ENCODE measurements at regions not wholly inside any gene's neighbourhood (a gene's known extent, or its start where the extent isn't known, plus 50 kb on each side); places are given as distances from the start of the nearest gene placed in this dataset.

DNA sequence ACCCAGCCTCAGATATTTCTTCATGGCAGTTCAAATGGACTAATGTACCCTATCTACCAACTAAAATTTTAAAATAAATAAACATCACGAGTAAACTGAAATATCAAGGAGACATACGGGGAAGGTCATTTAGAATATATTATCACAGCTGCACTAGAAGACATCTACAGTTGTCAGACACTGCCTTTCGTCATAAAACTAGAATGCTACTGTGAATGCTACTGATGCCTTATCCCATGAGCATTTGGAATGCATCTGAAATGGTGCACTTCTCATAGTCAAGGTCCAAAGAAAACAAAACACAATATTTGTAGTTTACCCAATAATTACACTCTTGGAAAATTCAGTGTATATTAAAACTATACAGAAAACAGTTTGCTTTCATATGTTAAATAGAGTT lies 165.2 kb downstream of the MREG start:
- Mint-ChIP-seq H3K4me1 (peaks cover 14% of the 10 kb centered on the region), H3K4me3 (no peak overlapping the region), H3K27me3 (no peaks in the 10 kb centered on the region), H3K27ac (no peak overlapping the region), H3K9me3 (ENCODE audit: insufficient read depth) (no peaks in the 10 kb centered on the region)
- Histone ChIP-seq H3K27me3 (replicated peaks in 1 of 4; ENCODE audit: control extremely low read depth in 1 of 4, control insufficient read depth in 3 of 4, insufficient read depth in 4 of 4, low read length in 3 of 4) (peaks cover 0 to 3% (median 0%) of the 10 kb centered on the region in 4 experiments), H3K79me2 (ENCODE audit: control insufficient read depth, insufficient read depth, low read length) (no peaks in the 10 kb centered on the region), H3K9ac (ENCODE audit: low read length) (no peak overlapping the region), H3K4me1 (ENCODE audit: control insufficient read depth in 2 of 2, insufficient read depth in 2 of 2, low read length in 2 of 2) (peaks cover 4 to 10% of the 10 kb centered on the region in 2 donors), H4K20me1 (ENCODE audit: control insufficient read depth, insufficient read depth, low read length, poor library complexity, severe bottlenecking) (no peaks in the 10 kb centered on the region), H3K9me3 (ENCODE audit: control extremely low read depth in 1 of 3, control insufficient read depth in 2 of 3, insufficient read depth in 1 of 3, low read length in 2 of 3) (peaks cover 0 to 5% (median 2%) of the 10 kb centered on the region in 3 donors), H3K4me3 (ENCODE audit: control extremely low read depth in 1 of 5, extremely low read depth in 1 of 5, insufficient read depth in 1 of 5, low read depth in 2 of 5, low read length in 4 of 5) (no peak overlapping the region), H3K36me3 (replicated peaks in 1 of 2; ENCODE audit: control extremely low read depth in 1 of 2, control insufficient read depth in 1 of 2, extremely low read depth in 1 of 2, insufficient read depth in 2 of 2, low read length in 1 of 2) (no peaks in the 10 kb centered on the region), H2AFZ (ENCODE audit: insufficient read depth, low read depth, low read length, poor library complexity, severe bottlenecking) (no peak overlapping the region), H3K27ac (ENCODE audit: low read length in 2 of 2) (no peak overlapping the region), H3K4me2 (replicated peaks; ENCODE audit: low read depth, low read length, poor library complexity, severe bottlenecking) (no peak overlapping the region)
- WGBS (ENCODE audit: insufficient coverage), result no CpG with 5 or more reads among the region's 3 CpGs
- POLR2A ChIA-PET, result no interaction called here
- DNase-seq, result no peak
- TF ChIP-seq, protein P1, sequence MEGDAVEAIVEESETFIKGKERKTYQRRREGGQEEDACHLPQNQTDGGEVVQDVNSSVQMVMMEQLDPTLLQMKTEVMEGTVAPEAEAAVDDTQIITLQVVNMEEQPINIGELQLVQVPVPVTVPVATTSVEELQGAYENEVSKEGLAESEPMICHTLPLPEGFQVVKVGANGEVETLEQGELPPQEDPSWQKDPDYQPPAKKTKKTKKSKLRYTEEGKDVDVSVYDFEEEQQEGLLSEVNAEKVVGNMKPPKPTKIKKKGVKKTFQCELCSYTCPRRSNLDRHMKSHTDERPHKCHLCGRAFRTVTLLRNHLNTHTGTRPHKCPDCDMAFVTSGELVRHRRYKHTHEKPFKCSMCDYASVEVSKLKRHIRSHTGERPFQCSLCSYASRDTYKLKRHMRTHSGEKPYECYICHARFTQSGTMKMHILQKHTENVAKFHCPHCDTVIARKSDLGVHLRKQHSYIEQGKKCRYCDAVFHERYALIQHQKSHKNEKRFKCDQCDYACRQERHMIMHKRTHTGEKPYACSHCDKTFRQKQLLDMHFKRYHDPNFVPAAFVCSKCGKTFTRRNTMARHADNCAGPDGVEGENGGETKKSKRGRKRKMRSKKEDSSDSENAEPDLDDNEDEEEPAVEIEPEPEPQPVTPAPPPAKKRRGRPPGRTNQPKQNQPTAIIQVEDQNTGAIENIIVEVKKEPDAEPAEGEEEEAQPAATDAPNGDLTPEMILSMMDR (IDR thresholded peaks at IDR 0.05), result no peak
- no peak for TF ChIP-seq EZH2 (IDR thresholded peaks at IDR 0.05; ENCODE audit: borderline replicate concordance, insufficient read depth, low read depth, low read length, poor library complexity, severe bottlenecking)
- intact Hi-C loops (cut with micrococcal nuclease), result no loop called here
- CTCF ChIA-PET, result no interaction called here
- ATAC-seq (ENCODE audit: low read depth), result no peak

- CTCF ChIA-PET, result no interaction called here
- Mint-ChIP-seq H3K4me3 (no peak overlapping the region), H3K27ac (no peak overlapping the region), H3K4me1 (peaks cover 14% of the 10 kb centered on the region), H3K9me3 (ENCODE audit: insufficient read depth) (no peaks in the 10 kb centered on the region), H3K27me3 (no peaks in the 10 kb centered on the region)
- no peak for TF ChIP-seq EZH2 (IDR thresholded peaks at IDR 0.05; ENCODE audit: borderline replicate concordance, insufficient read depth, low read depth, low read length, poor library complexity, severe bottlenecking)
- TF ChIP-seq, protein P1 (IDR thresholded peaks at IDR 0.05), result no peak
- Histone ChIP-seq H3K4me1 (ENCODE audit: control insufficient read depth in 2 of 2, insufficient read depth in 2 of 2, low read length in 2 of 2) (peaks cover 4 to 10% of the 10 kb centered on the region in 2 donors), H3K4me2 (replicated peaks; ENCODE audit: low read depth, low read length, poor library complexity, severe bottlenecking) (no peak overlapping the region), H4K20me1 (ENCODE audit: control insufficient read depth, insufficient read depth, low read length, poor library complexity, severe bottlenecking) (no peaks in the 10 kb centered on the region), H3K27me3 (replicated peaks in 1 of 4; ENCODE audit: control extremely low read depth in 1 of 4, control insufficient read depth in 3 of 4, insufficient read depth in 4 of 4, low read length in 3 of 4) (peaks cover 0 to 3% (median 0%) of the 10 kb centered on the region in 4 experiments), H3K79me2 (ENCODE audit: control insufficient read depth, insufficient read depth, low read length) (no peaks in the 10 kb centered on the region), H3K4me3 (ENCODE audit: control extremely low read depth in 1 of 5, extremely low read depth in 1 of 5, insufficient read depth in 1 of 5, low read depth in 2 of 5, low read length in 4 of 5) (no peak overlapping the region), H2AFZ (ENCODE audit: insufficient read depth, low read depth, low read length, poor library complexity, severe bottlenecking) (no peak overlapping the region), H3K9ac (ENCODE audit: low read length) (no peak overlapping the region), H3K27ac (ENCODE audit: low read length in 2 of 2) (no peak overlapping the region), H3K36me3 (replicated peaks in 1 of 2; ENCODE audit: control extremely low read depth in 1 of 2, control insufficient read depth in 1 of 2, extremely low read depth in 1 of 2, insufficient read depth in 2 of 2, low read length in 1 of 2) (no peaks in the 10 kb centered on the region), H3K9me3 (ENCODE audit: control extremely low read depth in 1 of 3, control insufficient read depth in 2 of 3, insufficient read depth in 1 of 3, low read length in 2 of 3) (peaks cover 0 to 4% (median 2%) of the 10 kb centered on the region in 3 donors)
- DNase-seq (no peak), ATAC-seq (ENCODE audit: low read depth) (no peak)
- WGBS (ENCODE audit: insufficient coverage), result 71% methylated on average over 4 of the region's 6 CpGs
- POLR2A ChIA-PET, result no interaction called here
- intact Hi-C loops (cut with micrococcal nuclease), result no loop called here
These were observed 165.6 kb downstream of the MREG start for GRCh38 chr2:215847718-215848117.
